HepG2 (cell line): ENCODE measurements at regions not wholly inside any gene's neighbourhood (a gene's known extent, or its start where the extent isn't known, plus 50 kb on each side); places are given as distances from the start of the nearest gene placed in this dataset.

Experiments
- ATAC-seq: fragments of 200-7000 bp; cut with Tn5 transposase; 3 replicates; pipeline ENCODE4 v1.9.1; 2020; ENCODE audit warnings: mild to moderate bottlenecking, moderate library complexity
- BruUV-seq: library from RNA; stranded (reverse); fragments of 400-500 nt; replicated peaks from 2 replicates; lab custom pipeline; 2021; lab: Mats Ljungman, UMichigan
- CTCF ChIA-PET: fragments of 300-600 bp; formaldehyde crosslinking; extraction: SDS; loops from one replicate; lab custom pipeline; 2021; ENCODE audit warnings: low total read pairs, inconsistent platforms, low intra/inter-chr PET ratio; lab: Yijun Ruan, JAX
- POLR2A ChIA-PET: fragments of 350-600 bp; sonication (Branson Sonifier 250); formaldehyde crosslinking; loops from one replicate; lab custom pipeline; 2020; ENCODE audit warnings: antibody characterized with exemption, inconsistent platforms; lab: Yijun Ruan, JAX
- DNase-seq: peaks from one replicate; pipeline ENCODE4 v3.0.0-alpha.2; 2015; ENCODE audit warnings: low spot score
- FAIRE-seq: peaks from 3 replicates; lab custom pipeline; 2011; peaks lifted over from hg19 to GRCh38; lab: Jason Lieb, UNC
- H2AFZ ChIP-seq: one replicate; pipeline ENCODE4 v1.6.1; 2011; ENCODE audit warnings: low read length, inconsistent platforms
- H3K27ac ChIP-seq: fragments of 300-600 bp; 3 replicates; pipeline ENCODE4 v1.8.0; 2011; ENCODE audit warnings: mixed run types, mild to moderate bottlenecking, mixed read lengths, low read length, inconsistent platforms; ENCODE audit not compliant: insufficient read depth; ENCODE audit errors: extremely low read length
- H3K27me3 ChIP-seq, 2 experiments: fragments of 200-600 bp in 1 of 2; 2 replicates in 1 of 2; 3 replicates in 1 of 2; pipeline versions ENCODE4 v1.6.0 to v1.8.0; 2011; ENCODE audit warnings: low read length in 2 of 2, mild to moderate bottlenecking in 2 of 2, moderate library complexity in 2 of 2, inconsistent platforms in 1 of 2; ENCODE audit not compliant: insufficient read depth in 2 of 2, control insufficient read depth in 1 of 2
- H3K36me3 ChIP-seq, 2 experiments: fragments of 200-600 bp in 1 of 2; replicated peaks in 1 of 2; 2 replicates in 1 of 2; 3 replicates in 1 of 2; pipeline versions ENCODE4 v1.5.1 to v1.8.0; 2011; ENCODE audit warnings: low read length in 2 of 2, inconsistent platforms in 1 of 2; ENCODE audit not compliant: insufficient read depth in 2 of 2, control insufficient read depth in 1 of 2
- H3K4me1 ChIP-seq: 2 replicates; pipeline ENCODE4 v1.5.1; 2012; ENCODE audit warnings: low read length, inconsistent platforms; ENCODE audit not compliant: insufficient read depth
- H3K4me2 ChIP-seq: 2 replicates; pipeline ENCODE4 v1.6.0; 2011; ENCODE audit warnings: low read depth, low read length, inconsistent platforms
- H3K4me3 ChIP-seq, 3 experiments: fragments of 200-600 bp in 1 of 3; sonication (generic), shearing (Covaris generic) in 1 of 3; replicated peaks in 1 of 3; 2 replicates each; pipeline ENCODE4 v1.5.1; 2011 to 2016; ENCODE audit warnings: low read length in 3 of 3, inconsistent platforms in 2 of 3, low read depth in 2 of 3, mild to moderate bottlenecking in 2 of 3, control low read depth in 1 of 3, mixed read lengths in 1 of 3; ENCODE audit not compliant: insufficient read depth in 1 of 3
- H3K79me2 ChIP-seq: one replicate; pipeline ENCODE4 v1.6.1; 2011; ENCODE audit warnings: low read length, inconsistent platforms; ENCODE audit not compliant: insufficient read depth
- H3K9ac ChIP-seq: 2 replicates; pipeline ENCODE4 v1.6.0; 2011; ENCODE audit warnings: mild to moderate bottlenecking, low read depth, low read length, inconsistent platforms; ENCODE audit not compliant: insufficient read depth
- H3K9me3 ChIP-seq: 2 replicates; pipeline ENCODE4 v1.5.1; 2012; ENCODE audit warnings: mild to moderate bottlenecking, low read length
- H4K20me1 ChIP-seq: 2 replicates; pipeline ENCODE4 v1.6.0; 2011; ENCODE audit warnings: inconsistent platforms, mild to moderate bottlenecking, low read length, moderate library complexity; ENCODE audit not compliant: insufficient read depth
- AKAP8 ChIP-seq: sonication (generic); formaldehyde crosslinking; IDR thresholded peaks from 2 replicates; pipeline ENCODE4 v1.5.1; 2020; ENCODE audit warnings: mild to moderate bottlenecking, missing genetic modification reagents
- ATF1 ChIP-seq: IDR thresholded peaks from 2 replicates; pipeline ENCODE4 v1.6.1; 2016; ENCODE audit warnings: mild to moderate bottlenecking, control low read depth
- CCAR2 ChIP-seq: fragments of 200-400 bp; formaldehyde crosslinking; optimal IDR thresholded peaks from 2 replicates; pipeline ENCODE3; 2018; ENCODE audit warnings: low read depth, mild to moderate bottlenecking, low read length, moderate library complexity
- GLI4 ChIP-seq: sonication (generic); formaldehyde crosslinking; IDR thresholded peaks from 2 replicates; pipeline ENCODE4 v1.5.1; 2020; ENCODE audit warnings: missing genetic modification reagents, mild to moderate bottlenecking, moderate library complexity, borderline replicate concordance
- HCFC1 ChIP-seq: fragments of 150-350 bp; IDR thresholded peaks from 2 replicates; pipeline ENCODE4 v1.6.1; 2014; ENCODE audit warnings: low read depth, low read length
- JUN ChIP-seq: sonication (generic); formaldehyde crosslinking; IDR thresholded peaks from 2 replicates; pipeline ENCODE4 v1.4.0; 2020; ENCODE audit warnings: mild to moderate bottlenecking, missing genetic modification reagents
- KAT7 ChIP-seq: IDR thresholded peaks from 2 replicates; pipeline ENCODE4 v1.6.1; 2018; ENCODE audit warnings: borderline replicate concordance, missing compliant biosample characterization
- YEATS2 ChIP-seq: sonication (generic); formaldehyde crosslinking; IDR thresholded peaks from 2 replicates; pipeline ENCODE4 v1.4.0; 2020; ENCODE audit warnings: missing genetic modification reagents, borderline replicate concordance
- ZNF260 ChIP-seq: sonication (generic); formaldehyde crosslinking; IDR thresholded peaks from 2 replicates; pipeline ENCODE4 v1.4.0; 2020; ENCODE audit warnings: missing genetic modification reagents, low read depth, mild to moderate bottlenecking, borderline replicate concordance
- ZNF414 ChIP-seq: sonication (generic); formaldehyde crosslinking; IDR thresholded peaks from 2 replicates; pipeline ENCODE4 v1.5.0; 2020; ENCODE audit warnings: missing genetic modification reagents
- ZNF431 ChIP-seq: sonication (generic); formaldehyde crosslinking; IDR thresholded peaks from 2 replicates; pipeline ENCODE4 v1.9.0; 2022; ENCODE audit warnings: missing genetic modification reagents, low read depth, mild to moderate bottlenecking, borderline replicate concordance
- ZNF772 ChIP-seq: sonication (generic); formaldehyde crosslinking; IDR thresholded peaks from 2 replicates; pipeline ENCODE4 v1.5.0; 2020; ENCODE audit warnings: mild to moderate bottlenecking, missing genetic modification reagents
- ZNF850 ChIP-seq: sonication (generic); formaldehyde crosslinking; conservative IDR thresholded peaks from 2 replicates; pipeline ENCODE4 v1.9.0; 2021; ENCODE audit warnings: mild to moderate bottlenecking, missing genetic modification reagents
- ZSCAN21 ChIP-seq: sonication (generic); formaldehyde crosslinking; IDR thresholded peaks from 2 replicates; pipeline ENCODE4 v1.8.0; 2022; ENCODE audit warnings: mild to moderate bottlenecking, missing genetic modification reagents, moderate library complexity, borderline replicate concordance
- WGBS: methylation state at CpG from one replicate; pipeline ENCODE4 v1.1.6; 2017; ENCODE audit warnings: low lambda C conversion rate; 5-methylcytosine and 5-hydroxymethylcytosine counted together
- in situ Hi-C: cut with HindIII; loops from 2 replicates; pipeline ENCODE4 v1.10.0; 2017; ENCODE audit warnings: low pct_unique_long_range_greater_than_20kb; ENCODE audit not compliant: extremely low pct_ligation_motif_present
- intact Hi-C: fragments of 100-400 bp; cut with micrococcal nuclease; formaldehyde crosslinking; loops from one replicate; pipeline ENCODE4 v1.10.0; 2022; ENCODE audit not compliant: unreplicated experiment
- TF ChIP-seq, protein P1 (sequence below): sonication (generic); formaldehyde crosslinking; IDR thresholded peaks from 2 replicates; pipeline ENCODE4 v1.4.0; 2020; ENCODE audit warnings: missing genetic modification reagents, borderline replicate concordance
- TF ChIP-seq, protein P2 (sequence below): sonication (generic); formaldehyde crosslinking; conservative IDR thresholded peaks from 2 replicates; pipeline ENCODE4 v1.8.1; 2023; ENCODE audit warnings: missing genetic modification reagents

GRCh38 chr11:119476666-119477331 lies 53.8 kb upstream of the THY1 start (continued):
- no peak for TF ChIP-seq ZNF414 (CRISPR knock-in tag)
- TF ChIP-seq ZSCAN21 (CRISPR knock-in tag), result no peak
- TF ChIP-seq, all 625 proteins: peak for 0

DNA sequence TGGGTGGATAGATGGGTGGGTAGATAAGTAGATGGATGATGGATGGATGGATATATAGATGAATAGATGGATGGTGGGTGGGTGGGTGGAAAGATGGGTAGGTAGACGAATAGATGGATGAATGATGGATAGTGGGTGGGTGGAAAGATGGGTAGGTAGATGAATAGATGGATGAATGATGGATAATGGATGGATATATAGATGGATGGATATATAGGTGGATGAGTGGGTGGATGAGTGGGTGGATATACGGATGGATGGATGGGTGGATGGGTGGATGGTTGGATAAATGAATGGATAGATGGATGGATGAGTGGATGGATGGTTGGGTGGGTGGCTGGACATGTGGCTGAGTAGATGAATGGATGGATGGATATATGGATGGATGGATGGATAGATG lies 53.1 kb upstream of the THY1 start:
- WGBS, result 16% methylated on average over 2 of the region's 2 CpGs
- intact Hi-C loops, result no loop called here
- no TSS peak for BruUV-seq
- H3K4me2 ChIP-seq, result no peak overlapping the region
- peaks cover 53% of the 10 kb centered on the region for H3K4me1 ChIP-seq
- POLR2A ChIA-PET, result no interaction called here
- no peak overlapping the region for H2AFZ ChIP-seq
- peaks cover 8% of the 10 kb centered on the region; the same call in 1 of the 2 replicates for H4K20me1 ChIP-seq
- no peaks in the 10 kb centered on the region; a peak in 1 of 5 replicates for H3K36me3 ChIP-seq
- FAIRE-seq, result no peak
- H3K9ac ChIP-seq, result no peak overlapping the region
- no peak overlapping the region for H3K4me3 ChIP-seq
- no peaks in the 10 kb centered on the region; a peak in 1 of 5 replicates for H3K27me3 ChIP-seq
- in situ Hi-C loops, result loop anchor here (10.0 kb wide), 2 partner anchors 141 to 281 kb away; partner anchors contain the start of gene RNF26
- CTCF ChIA-PET, result no interaction called here
- ATAC-seq, result no peak
- H3K9me3 ChIP-seq, result no peaks in the 10 kb centered on the region
- H3K79me2 ChIP-seq, result no peaks in the 10 kb centered on the region
- no peak overlapping the region for H3K27ac ChIP-seq
- DNase-seq, result no peak
- TF ChIP-seq JUN, result no peak
- TF ChIP-seq CCAR2, result no peak
- TF ChIP-seq, protein P1, sequence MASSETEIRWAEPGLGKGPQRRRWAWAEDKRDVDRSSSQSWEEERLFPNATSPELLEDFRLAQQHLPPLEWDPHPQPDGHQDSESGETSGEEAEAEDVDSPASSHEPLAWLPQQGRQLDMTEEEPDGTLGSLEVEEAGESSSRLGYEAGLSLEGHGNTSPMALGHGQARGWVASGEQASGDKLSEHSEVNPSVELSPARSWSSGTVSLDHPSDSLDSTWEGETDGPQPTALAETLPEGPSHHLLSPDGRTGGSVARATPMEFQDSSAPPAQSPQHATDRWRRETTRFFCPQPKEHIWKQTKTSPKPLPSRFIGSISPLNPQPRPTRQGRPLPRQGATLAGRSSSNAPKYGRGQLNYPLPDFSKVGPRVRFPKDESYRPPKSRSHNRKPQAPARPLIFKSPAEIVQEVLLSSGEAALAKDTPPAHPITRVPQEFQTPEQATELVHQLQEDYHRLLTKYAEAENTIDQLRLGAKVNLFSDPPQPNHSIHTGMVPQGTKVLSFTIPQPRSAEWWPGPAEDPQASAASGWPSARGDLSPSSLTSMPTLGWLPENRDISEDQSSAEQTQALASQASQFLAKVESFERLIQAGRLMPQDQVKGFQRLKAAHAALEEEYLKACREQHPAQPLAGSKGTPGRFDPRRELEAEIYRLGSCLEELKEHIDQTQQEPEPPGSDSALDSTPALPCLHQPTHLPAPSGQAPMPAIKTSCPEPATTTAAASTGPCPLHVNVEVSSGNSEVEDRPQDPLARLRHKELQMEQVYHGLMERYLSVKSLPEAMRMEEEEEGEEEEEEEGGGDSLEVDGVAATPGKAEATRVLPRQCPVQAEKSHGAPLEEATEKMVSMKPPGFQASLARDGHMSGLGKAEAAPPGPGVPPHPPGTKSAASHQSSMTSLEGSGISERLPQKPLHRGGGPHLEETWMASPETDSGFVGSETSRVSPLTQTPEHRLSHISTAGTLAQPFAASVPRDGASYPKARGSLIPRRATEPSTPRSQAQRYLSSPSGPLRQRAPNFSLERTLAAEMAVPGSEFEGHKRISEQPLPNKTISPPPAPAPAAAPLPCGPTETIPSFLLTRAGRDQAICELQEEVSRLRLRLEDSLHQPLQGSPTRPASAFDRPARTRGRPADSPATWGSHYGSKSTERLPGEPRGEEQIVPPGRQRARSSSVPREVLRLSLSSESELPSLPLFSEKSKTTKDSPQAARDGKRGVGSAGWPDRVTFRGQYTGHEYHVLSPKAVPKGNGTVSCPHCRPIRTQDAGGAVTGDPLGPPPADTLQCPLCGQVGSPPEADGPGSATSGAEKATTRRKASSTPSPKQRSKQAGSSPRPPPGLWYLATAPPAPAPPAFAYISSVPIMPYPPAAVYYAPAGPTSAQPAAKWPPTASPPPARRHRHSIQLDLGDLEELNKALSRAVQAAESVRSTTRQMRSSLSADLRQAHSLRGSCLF (CRISPR knock-in tag), result no peak
- no peak for TF ChIP-seq ZNF431 (CRISPR knock-in tag)
- TF ChIP-seq KAT7 (CRISPR knock-in tag), result no peak
- TF ChIP-seq ZNF772 (CRISPR knock-in tag), result no peak
- TF ChIP-seq YEATS2 (CRISPR knock-in tag), result no peak
- TF ChIP-seq GLI4, result no peak
- TF ChIP-seq HCFC1, result no peak
- no peak for TF ChIP-seq ZNF260 (CRISPR knock-in tag)
- no peak for TF ChIP-seq ATF1
- TF ChIP-seq ZNF850 (CRISPR knock-in tag), result no peak
- TF ChIP-seq, protein P2, sequence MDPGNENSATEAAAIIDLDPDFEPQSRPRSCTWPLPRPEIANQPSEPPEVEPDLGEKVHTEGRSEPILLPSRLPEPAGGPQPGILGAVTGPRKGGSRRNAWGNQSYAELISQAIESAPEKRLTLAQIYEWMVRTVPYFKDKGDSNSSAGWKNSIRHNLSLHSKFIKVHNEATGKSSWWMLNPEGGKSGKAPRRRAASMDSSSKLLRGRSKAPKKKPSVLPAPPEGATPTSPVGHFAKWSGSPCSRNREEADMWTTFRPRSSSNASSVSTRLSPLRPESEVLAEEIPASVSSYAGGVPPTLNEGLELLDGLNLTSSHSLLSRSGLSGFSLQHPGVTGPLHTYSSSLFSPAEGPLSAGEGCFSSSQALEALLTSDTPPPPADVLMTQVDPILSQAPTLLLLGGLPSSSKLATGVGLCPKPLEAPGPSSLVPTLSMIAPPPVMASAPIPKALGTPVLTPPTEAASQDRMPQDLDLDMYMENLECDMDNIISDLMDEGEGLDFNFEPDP (CRISPR knock-in tag), result no peak
- no peak for TF ChIP-seq AKAP8
